ENCODE measurements at regions not wholly inside any gene's neighbourhood (a gene's known extent, or its start where the extent isn't known, plus 50 kb on each side); places are given as distances from the start of the nearest gene placed in this dataset.
"Not testable (repeated sequence)": the region's sequence is repeated elsewhere in the genome, so short reads cannot be mapped to it uniquely, and the experiment has no call there.

- no peaks in the 10 kb centered on the region for H3K79me2 ChIP-seq (ENCODE audit: control insufficient read depth, low read length)
- no peak overlapping the region for H3K4me3 ChIP-seq (ENCODE audit: low read length)
- H4K20me1 ChIP-seq (ENCODE audit: control insufficient read depth, insufficient read depth, low read depth, low read length), result no peaks in the 10 kb centered on the region
- no peak overlapping the region for H3K4me2 ChIP-seq (ENCODE audit: low read length)
- no peaks in the 10 kb centered on the region for H3K9me2 ChIP-seq (replicated peaks; ENCODE audit: control insufficient read depth, low read length)
- no peaks in the 10 kb centered on the region for H3K9me3 ChIP-seq (ENCODE audit: control insufficient read depth, insufficient read depth, low read length)
- no peak overlapping the region for H3K27ac ChIP-seq (ENCODE audit: low read depth, low read length)
- H3F3A ChIP-seq (ENCODE audit: control insufficient read depth, insufficient read depth), result no peaks in the 10 kb centered on the region
- TF ChIP-seq EZH2phosphoT487 (IDR thresholded peaks at IDR 0.05; ENCODE audit: borderline replicate concordance, low read length), result no peak
- no peaks in the 10 kb centered on the region for H3K36me3 ChIP-seq (ENCODE audit: control insufficient read depth, low read length)
- no peaks in the 10 kb centered on the region for H3K27me3 ChIP-seq (ENCODE audit: control insufficient read depth, low read length)
- H3K4me1 ChIP-seq (ENCODE audit: control insufficient read depth, low read length), result no peaks in the 10 kb centered on the region
These were observed 198.3 kb downstream of the LIPI start for GRCh38 chr21:14012409-14012808.

- not testable (repeated sequence) for H3K9me3 ChIP-seq (ENCODE audit: control insufficient read depth, insufficient read depth, low read length); H3F3A ChIP-seq (ENCODE audit: control insufficient read depth, insufficient read depth); H3K4me2 ChIP-seq (ENCODE audit: low read length); H3K9me2 ChIP-seq (replicated peaks; ENCODE audit: control insufficient read depth, low read length); H4K20me1 ChIP-seq (ENCODE audit: control insufficient read depth, insufficient read depth, low read depth, low read length); H3K4me3 ChIP-seq (ENCODE audit: low read length); H3K4me1 ChIP-seq (ENCODE audit: control insufficient read depth, low read length); H3K27ac ChIP-seq (ENCODE audit: low read depth, low read length); H3K27me3 ChIP-seq (ENCODE audit: control insufficient read depth, low read length); H3K79me2 ChIP-seq (ENCODE audit: control insufficient read depth, low read length); H3K36me3 ChIP-seq (ENCODE audit: control insufficient read depth, low read length)
These were observed 199.0 kb downstream of the LIPI start for GRCh38 chr21:14011751-14012150.

- not testable (repeated sequence) for H3K4me2 ChIP-seq (ENCODE audit: low read length); H3K27ac ChIP-seq (ENCODE audit: low read depth, low read length); H3F3A ChIP-seq (ENCODE audit: control insufficient read depth, insufficient read depth); H3K79me2 ChIP-seq (ENCODE audit: control insufficient read depth, low read length); H3K4me1 ChIP-seq (ENCODE audit: control insufficient read depth, low read length); H3K9me3 ChIP-seq (ENCODE audit: control insufficient read depth, insufficient read depth, low read length); H3K27me3 ChIP-seq (ENCODE audit: control insufficient read depth, low read length); H3K36me3 ChIP-seq (ENCODE audit: control insufficient read depth, low read length); H3K9me2 ChIP-seq (replicated peaks; ENCODE audit: control insufficient read depth, low read length); H3K4me3 ChIP-seq (ENCODE audit: low read length); H4K20me1 ChIP-seq (ENCODE audit: control insufficient read depth, insufficient read depth, low read depth, low read length)
These were observed 199.6 kb downstream of the LIPI start for GRCh38 chr21:14011149-14011548.

GRCh38 chr21:14010729-14011128 is 200.0 kb downstream of the LIPI start:
- no peaks in the 10 kb centered on the region for H4K20me1 ChIP-seq (ENCODE audit: control insufficient read depth, insufficient read depth, low read depth, low read length)
- no peak for TF ChIP-seq EZH2phosphoT487 (IDR thresholded peaks at IDR 0.05; ENCODE audit: borderline replicate concordance, low read length)
- TF ChIP-seq CTCF (IDR thresholded peaks at IDR 0.05; ENCODE audit: low read depth, low read length, poor library complexity, severe bottlenecking), result no peak
- no peaks in the 10 kb centered on the region for H3K4me1 ChIP-seq (ENCODE audit: control insufficient read depth, low read length)
- no peak overlapping the region for H3K4me3 ChIP-seq (ENCODE audit: low read length)
- no peak overlapping the region for H3K4me2 ChIP-seq (ENCODE audit: low read length)
- H3K27me3 ChIP-seq (ENCODE audit: control insufficient read depth, low read length), result no peaks in the 10 kb centered on the region
- H3K27ac ChIP-seq (ENCODE audit: low read depth, low read length), result no peak overlapping the region
- H3K9me3 ChIP-seq (ENCODE audit: control insufficient read depth, insufficient read depth, low read length), result no peaks in the 10 kb centered on the region
- no peaks in the 10 kb centered on the region for H3K36me3 ChIP-seq (ENCODE audit: control insufficient read depth, low read length)
- H3K79me2 ChIP-seq (ENCODE audit: control insufficient read depth, low read length), result no peaks in the 10 kb centered on the region
- H3F3A ChIP-seq (ENCODE audit: control insufficient read depth, insufficient read depth), result no peaks in the 10 kb centered on the region
- H3K9me2 ChIP-seq (replicated peaks; ENCODE audit: control insufficient read depth, low read length), result no peaks in the 10 kb centered on the region

- H3K79me2 ChIP-seq (ENCODE audit: control insufficient read depth, low read length); H3K4me3 ChIP-seq (ENCODE audit: low read length); H3K9me2 ChIP-seq (replicated peaks; ENCODE audit: control insufficient read depth, low read length); H3K36me3 ChIP-seq (ENCODE audit: control insufficient read depth, low read length); H3K9me3 ChIP-seq (ENCODE audit: control insufficient read depth, insufficient read depth, low read length); H4K20me1 ChIP-seq (ENCODE audit: control insufficient read depth, insufficient read depth, low read depth, low read length); H3K27ac ChIP-seq (ENCODE audit: low read depth, low read length); H3K4me2 ChIP-seq (ENCODE audit: low read length); H3K27me3 ChIP-seq (ENCODE audit: control insufficient read depth, low read length); H3K4me1 ChIP-seq (ENCODE audit: control insufficient read depth, low read length); H3F3A ChIP-seq (ENCODE audit: control insufficient read depth, insufficient read depth): not testable (repeated sequence)
These were observed 200.8 kb downstream of the LIPI start for GRCh38 chr21:14009990-14010389.

GRCh38 chr21:14009238-14009981 is 201.3 kb downstream of the LIPI start:
- not testable (repeated sequence) for H3F3A ChIP-seq (ENCODE audit: control insufficient read depth, insufficient read depth); H4K20me1 ChIP-seq (ENCODE audit: control insufficient read depth, insufficient read depth, low read depth, low read length); H3K9me2 ChIP-seq (replicated peaks; ENCODE audit: control insufficient read depth, low read length); H3K4me2 ChIP-seq (ENCODE audit: low read length); H3K79me2 ChIP-seq (ENCODE audit: control insufficient read depth, low read length); H3K27ac ChIP-seq (ENCODE audit: low read depth, low read length); H3K4me3 ChIP-seq (ENCODE audit: low read length); H3K27me3 ChIP-seq (ENCODE audit: control insufficient read depth, low read length); H3K9me3 ChIP-seq (ENCODE audit: control insufficient read depth, insufficient read depth, low read length); H3K36me3 ChIP-seq (ENCODE audit: control insufficient read depth, low read length); H3K4me1 ChIP-seq (ENCODE audit: control insufficient read depth, low read length)

GRCh38 chr21:14008436-14008835 is 202.3 kb downstream of the LIPI start:
- not testable (repeated sequence) for H3K4me3 ChIP-seq (ENCODE audit: low read length); H3K27ac ChIP-seq (ENCODE audit: low read depth, low read length); H3K79me2 ChIP-seq (ENCODE audit: control insufficient read depth, low read length); H3K4me2 ChIP-seq (ENCODE audit: low read length); H3K36me3 ChIP-seq (ENCODE audit: control insufficient read depth, low read length); H3K9me2 ChIP-seq (replicated peaks; ENCODE audit: control insufficient read depth, low read length); H3K9me3 ChIP-seq (ENCODE audit: control insufficient read depth, insufficient read depth, low read length); H3K27me3 ChIP-seq (ENCODE audit: control insufficient read depth, low read length); H3F3A ChIP-seq (ENCODE audit: control insufficient read depth, insufficient read depth); H3K4me1 ChIP-seq (ENCODE audit: control insufficient read depth, low read length); H4K20me1 ChIP-seq (ENCODE audit: control insufficient read depth, insufficient read depth, low read depth, low read length)
